ENCODE measurements at regions not wholly inside any gene's neighbourhood (a gene's known extent, or its start where the extent isn't known, plus 50 kb on each side); places are given as distances from the start of the nearest gene placed in this dataset.

GRCh38 chr7:31413766-31414165, 73.2 kb upstream of the NEUROD6 start:
- TF ChIP-seq YY1 (IDR thresholded peaks at IDR 0.05; ENCODE audit: low read depth) (no peak), USF1 (IDR thresholded peaks at IDR 0.05) (no peak), FOXM1 (IDR thresholded peaks at IDR 0.05; ENCODE audit: borderline replicate concordance, low read depth) (no peak), ZBTB7A (IDR thresholded peaks at IDR 0.05; ENCODE audit: low read depth) (no peak), NFIC (IDR thresholded peaks at IDR 0.05) (no peak), EGR1 (IDR thresholded peaks at IDR 0.05) (no peak), RAD21 (IDR thresholded peaks at IDR 0.05; ENCODE audit: low read depth) (no peak), TCF12 (IDR thresholded peaks at IDR 0.05; ENCODE audit: low read depth) (no peak), MAX (IDR thresholded peaks at IDR 0.05) (no peak), EP300 (IDR thresholded peaks at IDR 0.05; ENCODE audit: borderline replicate concordance) (no peak), TEAD4 (IDR thresholded peaks at IDR 0.05) (no peak), TAF1 (IDR thresholded peaks at IDR 0.05; ENCODE audit: low read depth) (no peak), REST (IDR thresholded peaks at IDR 0.05; ENCODE audit: low read depth) (no peak), CREB1 (IDR thresholded peaks at IDR 0.05; ENCODE audit: low read depth) (no peak), CEBPB (IDR thresholded peaks at IDR 0.05) (no peak)

GRCh38 chr7:31416381-31416870, 75.9 kb upstream of the NEUROD6 start:
- no peak for TF ChIP-seq USF1 (IDR thresholded peaks at IDR 0.05)
- TF ChIP-seq EP300 (IDR thresholded peaks at IDR 0.05; ENCODE audit: borderline replicate concordance), result no peak
- no peak for TF ChIP-seq MAX (IDR thresholded peaks at IDR 0.05)
- no peak for TF ChIP-seq CEBPB (IDR thresholded peaks at IDR 0.05)
- no peak for TF ChIP-seq ZBTB7A (IDR thresholded peaks at IDR 0.05; ENCODE audit: low read depth)
- no peak for TF ChIP-seq RAD21 (IDR thresholded peaks at IDR 0.05; ENCODE audit: low read depth)
- no peak for TF ChIP-seq EGR1 (IDR thresholded peaks at IDR 0.05)
- no peak for TF ChIP-seq FOXM1 (IDR thresholded peaks at IDR 0.05; ENCODE audit: borderline replicate concordance, low read depth)
- no peak for TF ChIP-seq CREB1 (IDR thresholded peaks at IDR 0.05; ENCODE audit: low read depth)
- TF ChIP-seq NFIC (IDR thresholded peaks at IDR 0.05), result no peak
- no peak for TF ChIP-seq TCF12 (IDR thresholded peaks at IDR 0.05; ENCODE audit: low read depth)
- TF ChIP-seq TAF1 (IDR thresholded peaks at IDR 0.05; ENCODE audit: low read depth), result no peak
- TF ChIP-seq TEAD4 (IDR thresholded peaks at IDR 0.05), result no peak
- TF ChIP-seq YY1 (IDR thresholded peaks at IDR 0.05; ENCODE audit: low read depth), result no peak
- TF ChIP-seq REST (IDR thresholded peaks at IDR 0.05; ENCODE audit: low read depth), result no peak

GRCh38 chr7:31418928-31419327, 78.4 kb upstream of the NEUROD6 start:
- TF ChIP-seq USF1 (IDR thresholded peaks at IDR 0.05), result no peak
- no peak for TF ChIP-seq RAD21 (IDR thresholded peaks at IDR 0.05; ENCODE audit: low read depth)
- TF ChIP-seq FOXM1 (IDR thresholded peaks at IDR 0.05; ENCODE audit: borderline replicate concordance, low read depth), result no peak
- TF ChIP-seq YY1 (IDR thresholded peaks at IDR 0.05; ENCODE audit: low read depth), result no peak
- no peak for TF ChIP-seq EGR1 (IDR thresholded peaks at IDR 0.05)
- no peak for TF ChIP-seq NFIC (IDR thresholded peaks at IDR 0.05)
- TF ChIP-seq TEAD4 (IDR thresholded peaks at IDR 0.05), result no peak
- TF ChIP-seq MAX (IDR thresholded peaks at IDR 0.05), result no peak
- no peak for TF ChIP-seq EP300 (IDR thresholded peaks at IDR 0.05; ENCODE audit: borderline replicate concordance)
- no peak for TF ChIP-seq CEBPB (IDR thresholded peaks at IDR 0.05)
- TF ChIP-seq CREB1 (IDR thresholded peaks at IDR 0.05; ENCODE audit: low read depth), result no peak
- TF ChIP-seq REST (IDR thresholded peaks at IDR 0.05; ENCODE audit: low read depth), result no peak
- no peak for TF ChIP-seq TCF12 (IDR thresholded peaks at IDR 0.05; ENCODE audit: low read depth)
- no peak for TF ChIP-seq TAF1 (IDR thresholded peaks at IDR 0.05; ENCODE audit: low read depth)
- no peak for TF ChIP-seq ZBTB7A (IDR thresholded peaks at IDR 0.05; ENCODE audit: low read depth)
